OCI-LY3 (cell line): ENCODE measurements at regions not wholly inside any gene's neighbourhood (a gene's known extent, or its start where the extent isn't known, plus 50 kb on each side); places are given as distances from the start of the nearest gene placed in this dataset.

Experiments
- EZH2phosphoT487 ChIP-seq: fragments of 200-600 bp; shearing (Covaris generic); IDR thresholded peaks from 2 replicates; pipeline ENCODE4 v1.6.1; 2018; ENCODE audit warnings: antibody characterized with exemption, mixed run types, low read depth
- TF ChIP-seq, protein P1 (sequence below): fragments of 200-600, 300-600 bp; sonication (generic); IDR thresholded peaks from 2 replicates; pipeline ENCODE4 v1.5.1; 2014; ENCODE audit warnings: antibody characterized with exemption, low read length, low read depth

DNA sequence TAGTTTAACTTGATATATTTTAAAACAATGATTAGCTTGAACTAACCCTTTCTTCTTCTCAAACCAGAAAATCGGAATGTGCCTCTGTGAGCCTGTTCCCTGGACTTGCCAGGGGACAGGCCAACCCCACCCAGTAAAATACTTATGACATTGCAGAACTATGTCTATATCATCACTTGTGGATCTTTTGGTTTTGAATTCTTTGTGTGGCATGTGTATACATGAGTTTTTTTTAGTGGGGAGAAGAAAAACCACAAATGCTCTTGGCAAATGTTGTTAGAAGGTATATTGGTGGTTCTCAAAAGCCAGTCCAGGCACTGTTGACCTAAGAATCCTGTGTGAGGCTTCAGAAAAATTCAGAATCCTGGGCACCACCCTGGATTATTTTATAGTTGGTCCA lies 347.4 kb downstream of the SIPA1L2 start:
- TF ChIP-seq, protein P1, sequence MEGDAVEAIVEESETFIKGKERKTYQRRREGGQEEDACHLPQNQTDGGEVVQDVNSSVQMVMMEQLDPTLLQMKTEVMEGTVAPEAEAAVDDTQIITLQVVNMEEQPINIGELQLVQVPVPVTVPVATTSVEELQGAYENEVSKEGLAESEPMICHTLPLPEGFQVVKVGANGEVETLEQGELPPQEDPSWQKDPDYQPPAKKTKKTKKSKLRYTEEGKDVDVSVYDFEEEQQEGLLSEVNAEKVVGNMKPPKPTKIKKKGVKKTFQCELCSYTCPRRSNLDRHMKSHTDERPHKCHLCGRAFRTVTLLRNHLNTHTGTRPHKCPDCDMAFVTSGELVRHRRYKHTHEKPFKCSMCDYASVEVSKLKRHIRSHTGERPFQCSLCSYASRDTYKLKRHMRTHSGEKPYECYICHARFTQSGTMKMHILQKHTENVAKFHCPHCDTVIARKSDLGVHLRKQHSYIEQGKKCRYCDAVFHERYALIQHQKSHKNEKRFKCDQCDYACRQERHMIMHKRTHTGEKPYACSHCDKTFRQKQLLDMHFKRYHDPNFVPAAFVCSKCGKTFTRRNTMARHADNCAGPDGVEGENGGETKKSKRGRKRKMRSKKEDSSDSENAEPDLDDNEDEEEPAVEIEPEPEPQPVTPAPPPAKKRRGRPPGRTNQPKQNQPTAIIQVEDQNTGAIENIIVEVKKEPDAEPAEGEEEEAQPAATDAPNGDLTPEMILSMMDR = no peak
- TF ChIP-seq EZH2phosphoT487 = no peak
